T follicular helper cell (primary cell): ENCODE measurements at regions not wholly inside any gene's neighbourhood (a gene's known extent, or its start where the extent isn't known, plus 50 kb on each side); places are given as distances from the start of the nearest gene placed in this dataset.
"Not testable (repeated sequence)": the region's sequence is repeated elsewhere in the genome, so short reads cannot be mapped to it uniquely, and the experiment has no call there.

Source experiments
- DNase-seq: peaks from one replicate; pipeline ENCODE4 v3.0.0-alpha.2; 2020; ENCODE audit warnings: low read depth

- no peak for DNase-seq
Measured at GRCh38 chr15:26126819-26127387, 263.8 kb upstream of the ATP10A start.

DNA sequence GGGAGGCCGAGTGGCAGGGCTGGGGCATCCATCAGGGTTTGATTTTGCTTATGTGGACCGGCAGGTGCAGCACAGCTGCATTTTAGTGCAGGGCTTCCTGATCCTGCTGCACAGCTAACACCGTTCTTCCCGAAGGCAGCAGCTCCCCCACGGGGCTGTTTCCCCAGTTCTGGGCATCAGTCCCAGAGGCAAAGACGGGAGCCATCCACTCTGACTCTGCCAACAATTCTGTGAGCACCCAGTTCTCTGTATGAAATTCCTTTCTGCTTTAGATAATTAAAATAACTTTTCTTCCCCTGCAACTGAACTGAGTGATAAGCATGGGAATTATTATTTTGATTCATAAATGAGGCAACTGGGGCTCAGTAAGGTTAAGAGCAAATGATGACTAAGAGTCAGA is 262.9 kb upstream of the ATP10A start:
- DNase-seq, result no peak

DNA sequence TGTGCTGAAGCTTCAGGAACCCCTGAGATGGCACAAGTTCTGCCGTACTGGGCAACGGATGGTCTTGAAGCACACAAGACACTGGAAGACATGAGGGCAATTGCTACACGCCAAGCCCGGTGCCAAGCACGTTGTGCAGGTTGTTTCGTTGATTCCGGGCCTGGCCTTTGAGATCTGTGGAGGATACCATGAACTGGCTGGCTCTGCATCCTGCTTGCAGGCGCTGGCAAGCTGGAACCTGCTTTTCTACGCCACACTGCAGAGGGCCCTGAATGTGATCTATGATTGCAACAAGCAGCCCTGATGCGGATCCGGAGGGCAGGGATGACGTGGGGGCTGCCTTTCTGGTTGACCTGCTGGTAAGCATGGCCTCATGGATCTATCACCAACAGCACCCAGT is 262.5 kb upstream of the ATP10A start:
- no peak for DNase-seq

- DNase-seq, result no peak
Measured at GRCh38 chr15:26119322-26119721, 256.2 kb upstream of the ATP10A start.

GRCh38 chr15:26115229-26115943 is 252.3 kb upstream of the ATP10A start:
- DNase-seq, result no peak

GRCh38 chr15:26114128-26114527 is 251.0 kb upstream of the ATP10A start:
- DNase-seq, result not testable (repeated sequence)

DNA sequence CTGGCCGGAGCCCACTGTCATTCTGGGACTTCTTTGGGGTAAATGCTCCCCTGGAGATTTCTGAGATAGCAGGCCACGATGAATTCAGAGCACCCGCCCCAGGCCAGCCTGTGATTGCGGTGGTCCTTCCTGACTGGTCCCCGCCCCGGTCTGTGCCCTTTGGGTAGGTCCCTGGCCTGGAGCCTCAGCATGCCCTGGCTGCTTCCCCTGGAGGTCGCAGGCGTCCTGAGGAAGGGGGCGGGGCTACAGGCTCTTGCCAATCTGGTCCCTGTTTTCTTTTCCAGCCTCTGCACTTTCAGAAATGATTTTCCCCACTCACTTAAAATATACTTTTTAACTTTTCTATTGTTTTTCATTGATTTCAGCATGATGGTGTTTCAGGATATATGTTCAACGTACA is 250.2 kb upstream of the ATP10A start:
- DNase-seq, result no peak

GRCh38 chr15:26109203-26109602 is 246.1 kb upstream of the ATP10A start:
- no peak for DNase-seq

DNA sequence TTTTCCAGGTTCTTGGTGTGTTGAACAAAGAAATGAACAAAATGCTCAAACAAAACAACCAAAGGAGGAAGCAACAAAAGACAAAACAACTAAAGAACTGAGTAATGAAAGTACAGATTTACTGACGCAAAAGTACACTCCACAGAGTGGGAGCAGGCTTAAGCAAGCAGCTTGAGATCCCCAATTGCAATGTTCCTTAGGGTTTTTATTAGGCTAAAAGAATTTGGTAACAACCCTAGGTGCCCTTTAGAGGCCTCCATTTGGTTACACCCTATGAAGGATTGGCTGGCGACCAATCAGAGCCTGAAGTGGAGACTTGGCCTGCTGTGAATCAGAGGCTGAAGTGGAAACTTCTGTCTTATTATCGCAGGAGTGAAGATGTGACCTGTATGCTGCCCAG is 243.4 kb upstream of the ATP10A start:
- no peak for DNase-seq

DNA sequence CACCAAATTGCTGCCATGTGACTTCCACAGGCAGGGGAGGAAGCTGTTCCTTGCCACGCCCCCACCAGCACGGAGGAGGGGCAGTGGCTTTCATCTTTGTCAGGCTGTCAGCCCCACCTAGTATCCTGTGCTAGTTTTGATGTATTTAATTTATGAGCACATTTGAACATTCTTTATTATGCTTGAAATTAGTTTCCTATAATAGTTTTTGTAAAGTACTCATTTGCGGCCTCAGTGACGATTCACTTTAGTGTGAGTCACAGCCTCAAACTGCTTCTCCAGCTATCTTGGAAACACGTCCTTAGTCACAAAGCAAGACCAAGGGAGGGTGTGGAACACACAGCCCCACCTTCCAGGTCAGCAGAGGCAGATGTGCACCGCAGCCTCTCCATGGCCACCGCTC is 239.9 kb upstream of the ATP10A start:
- no peak for DNase-seq

- no peak for DNase-seq
Measured at GRCh38 chr15:26102365-26102764, 239.2 kb upstream of the ATP10A start.

DNA sequence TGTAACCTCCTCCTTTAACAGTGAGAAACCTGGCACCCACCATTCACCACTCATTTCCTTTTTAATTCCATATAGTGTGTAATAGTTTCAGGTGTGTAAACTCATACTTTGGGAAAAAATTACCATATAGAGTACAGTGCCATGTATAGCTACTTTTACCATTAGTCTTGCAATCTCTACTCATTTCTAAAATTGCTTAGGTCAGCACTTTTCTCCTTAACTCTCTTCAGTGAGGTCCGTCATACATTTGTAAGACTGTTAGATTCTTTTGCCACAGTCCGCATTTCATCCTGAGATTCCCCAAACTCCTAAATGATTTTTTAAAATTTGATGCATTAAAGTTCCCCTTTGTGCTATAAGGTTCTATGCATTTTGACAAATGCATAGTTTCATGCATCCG is 238.3 kb upstream of the ATP10A start:
- no peak for DNase-seq

- DNase-seq, result no peak
Measured at GRCh38 chr15:26098801-26099200, 235.7 kb upstream of the ATP10A start.

DNA sequence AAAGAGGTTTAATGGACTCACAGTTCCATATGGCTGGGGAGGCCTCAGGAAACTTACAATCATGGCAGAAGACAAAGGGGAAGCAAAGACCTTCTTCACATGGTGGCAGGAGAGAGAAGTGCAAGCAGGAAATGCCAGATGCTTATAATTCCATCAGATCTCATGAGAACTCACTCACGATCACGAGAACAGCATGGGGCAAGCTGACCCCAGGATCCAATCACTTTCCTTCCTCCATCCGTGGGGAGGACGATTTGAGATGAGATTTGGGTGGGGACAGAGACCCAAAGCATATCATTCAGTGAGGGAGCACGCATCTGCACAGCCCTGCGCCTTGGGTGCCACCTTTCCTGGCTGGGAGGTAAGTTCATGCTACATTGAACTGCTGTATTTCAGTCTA is 234.1 kb upstream of the ATP10A start:
- DNase-seq, result no peak

DNA sequence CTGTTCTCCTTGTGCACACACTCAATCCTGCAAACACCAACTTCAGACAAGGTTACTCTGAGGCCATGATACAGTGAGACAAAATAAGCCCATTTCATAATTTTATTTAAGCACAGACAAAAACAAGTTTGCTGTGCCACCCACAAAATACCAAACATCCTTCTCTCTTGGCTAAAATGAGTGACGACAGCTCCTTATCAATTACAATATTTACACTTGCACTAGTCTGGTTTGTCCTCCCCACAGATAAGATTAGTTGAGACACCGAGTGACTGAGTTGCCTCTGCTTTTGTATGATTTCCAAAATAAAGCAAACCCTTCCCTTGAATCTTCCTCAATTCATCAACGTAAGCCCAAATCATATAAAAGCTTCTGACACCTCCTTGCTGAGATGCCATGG is 233.5 kb upstream of the ATP10A start:
- DNase-seq, result no peak

- DNase-seq, result no peak
Measured at GRCh38 chr15:26095710-26096330, 232.7 kb upstream of the ATP10A start.

DNA sequence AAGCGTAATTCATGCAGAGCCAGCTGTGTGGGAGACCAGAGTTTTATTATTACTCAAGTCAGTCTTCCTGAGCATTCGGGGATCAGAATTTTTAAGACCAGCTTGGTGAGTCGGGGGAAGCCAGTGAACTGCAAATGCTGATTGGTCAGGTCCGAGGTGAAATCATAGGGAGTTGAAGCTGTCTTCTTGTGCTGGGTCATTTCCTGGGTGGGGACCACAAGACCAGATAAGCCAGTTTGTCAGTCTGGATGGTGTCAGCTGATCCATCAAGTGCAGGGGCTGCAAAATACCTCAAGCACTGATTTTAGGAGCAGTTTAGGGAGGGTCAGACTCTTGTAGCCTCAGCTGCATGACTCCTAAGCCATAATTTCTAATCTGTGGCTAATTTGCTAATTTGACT is 228.1 kb upstream of the ATP10A start:
- DNase-seq, result no peak

GRCh38 chr15:26087881-26088280 is 224.8 kb upstream of the ATP10A start:
- DNase-seq, result no peak

DNA sequence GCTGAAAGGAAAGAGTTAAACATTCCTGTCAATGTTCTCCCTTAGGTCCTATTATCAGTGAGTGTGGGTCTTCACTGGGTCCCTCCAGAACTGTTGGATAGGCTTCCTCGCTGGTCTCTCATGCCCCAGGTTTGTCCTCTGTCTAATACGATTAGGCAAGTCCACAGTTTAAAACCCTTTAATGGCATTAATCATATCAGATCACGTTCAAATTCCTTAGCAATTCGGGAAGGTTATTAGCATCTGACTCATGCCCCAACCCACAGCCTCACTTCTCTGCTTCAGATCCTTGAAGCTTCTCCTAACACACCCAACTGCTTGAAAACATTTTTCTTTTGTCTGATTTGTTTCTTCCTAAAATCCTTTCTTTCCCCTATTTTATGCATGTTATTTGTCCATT is 224.3 kb upstream of the ATP10A start:
- no peak for DNase-seq

DNA sequence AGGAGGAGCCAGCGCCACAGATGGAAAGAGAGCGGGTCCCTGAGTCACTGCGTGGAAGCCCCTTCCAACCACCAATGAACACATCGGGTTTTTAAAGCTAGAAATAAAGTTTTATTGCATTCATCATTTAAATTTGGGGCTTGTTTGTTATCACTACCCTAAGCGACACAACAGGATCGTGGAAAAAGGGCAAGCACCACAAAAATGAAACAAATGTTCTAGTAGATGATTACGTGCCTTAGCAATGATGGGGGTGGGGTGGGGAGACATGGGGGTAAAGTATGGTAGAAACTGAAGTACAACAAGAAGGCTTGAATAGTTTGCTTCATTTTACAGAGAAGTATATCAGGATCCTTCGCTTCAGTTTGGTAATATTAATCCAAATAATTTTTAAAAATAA is 221.6 kb upstream of the ATP10A start:
- no peak for DNase-seq

- no peak for DNase-seq
Measured at GRCh38 chr15:26083896-26084295, 220.8 kb upstream of the ATP10A start.

DNA sequence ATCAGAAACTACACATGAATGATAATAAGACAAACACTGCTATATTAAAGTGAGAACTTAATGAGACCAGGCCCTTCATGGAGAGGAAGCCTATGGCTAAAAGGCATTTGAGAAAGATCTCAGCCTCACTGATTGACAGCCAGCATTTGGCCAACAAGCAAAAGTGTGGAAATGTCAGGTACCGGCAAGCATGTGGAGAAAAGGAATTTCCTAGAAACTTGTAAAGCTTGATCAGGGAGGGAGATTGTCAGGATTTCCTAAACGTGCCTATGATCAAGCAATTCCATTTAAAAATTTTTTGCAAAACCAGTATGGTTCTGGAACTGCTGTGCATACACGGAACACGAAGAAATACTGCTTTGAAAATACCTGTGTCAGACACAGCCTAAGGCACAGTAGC is 220.3 kb upstream of the ATP10A start:
- DNase-seq, result no peak

DNA sequence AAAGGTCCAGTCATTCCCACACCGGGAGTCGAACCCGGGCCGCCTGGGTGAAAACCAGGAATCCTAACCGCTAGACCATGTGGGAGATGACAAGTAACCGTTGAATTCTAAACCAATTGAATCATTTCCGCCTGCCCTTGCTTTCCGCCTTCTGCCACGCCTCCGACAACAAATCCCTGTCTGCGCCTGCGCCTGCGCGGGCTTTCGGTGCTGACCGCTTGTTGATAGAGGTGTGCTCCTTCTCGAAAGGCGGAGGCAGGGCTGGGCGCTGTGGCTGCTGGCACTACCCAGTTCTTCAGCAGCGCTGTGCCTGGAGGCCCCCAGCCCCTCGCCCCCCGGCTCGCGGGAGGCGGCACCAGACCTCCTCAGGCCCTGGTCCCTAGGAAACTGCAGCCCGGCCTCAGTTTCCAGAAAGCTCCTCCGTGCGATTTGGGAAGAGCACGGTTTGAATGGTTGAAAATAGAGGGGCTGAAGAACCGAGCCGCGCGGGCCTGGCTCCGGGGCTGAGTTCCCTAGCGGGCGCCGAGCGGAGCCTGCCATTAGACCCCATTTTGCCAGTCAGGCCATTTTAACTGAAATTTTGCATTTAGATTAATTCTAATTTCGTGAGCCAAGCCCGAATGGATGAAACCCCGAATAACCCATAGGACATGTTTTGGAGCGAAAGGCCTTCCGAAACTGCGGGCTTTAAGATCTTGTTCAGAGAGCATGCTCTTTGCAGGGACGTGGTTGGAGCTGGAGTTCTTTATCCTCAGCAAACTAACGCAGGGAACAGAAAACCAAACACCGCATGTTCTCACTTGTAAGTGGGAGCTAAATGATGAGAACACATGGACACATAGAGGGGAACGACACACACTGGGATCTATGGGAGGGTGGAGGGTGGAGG is 219.3 kb upstream of the ATP10A start:
- DNase-seq, result peak; percentile 91
